Loucy (cell line): ENCODE measurements at regions not wholly inside any gene's neighbourhood (a gene's known extent, or its start where the extent isn't known, plus 50 kb on each side); places are given as distances from the start of the nearest gene placed in this dataset.

ENCODE experiments used
- H2AFZ ChIP-seq: fragments of 200-600 bp; sonication (generic); 2 replicates; pipeline ENCODE4 v1.6.0; 2016; ENCODE audit warnings: antibody characterized with exemption, mild to moderate bottlenecking, low read length, moderate library complexity
- H3F3A ChIP-seq: fragments of 200-600 bp; 2 replicates; pipeline ENCODE4 v1.6.0; 2016; ENCODE audit warnings: antibody characterized with exemption, low read depth, mild to moderate bottlenecking
- H3K27me3 ChIP-seq: fragments of 200-600 bp; sonication (generic); 2 replicates; pipeline ENCODE4 v1.6.1; 2014; ENCODE audit warnings: low read length, mild to moderate bottlenecking; ENCODE audit not compliant: insufficient read depth, poor library complexity, severe bottlenecking
- H3K36me3 ChIP-seq: fragments of 200-600 bp; sonication (generic); 2 replicates; pipeline ENCODE4 v1.6.1; 2016; ENCODE audit warnings: low read length; ENCODE audit not compliant: insufficient read depth
- H3K4me1 ChIP-seq: fragments of 200-600 bp; sonication (generic); 2 replicates; pipeline ENCODE4 v1.5.1; 2014; ENCODE audit warnings: low read length, mild to moderate bottlenecking; ENCODE audit not compliant: insufficient read depth, poor library complexity, severe bottlenecking
- H3K4me2 ChIP-seq: fragments of 200-600 bp; sonication (generic); 2 replicates; pipeline ENCODE4 v1.6.0; 2014; ENCODE audit warnings: antibody characterized with exemption, low read length, low read depth, mild to moderate bottlenecking; ENCODE audit not compliant: poor library complexity, severe bottlenecking
- H3K4me3 ChIP-seq: fragments of 200-600 bp; sonication (generic); 2 replicates; pipeline ENCODE4 v1.5.1; 2014; ENCODE audit warnings: low read length, mild to moderate bottlenecking, mixed read lengths; ENCODE audit not compliant: poor library complexity, severe bottlenecking
- H3K79me2 ChIP-seq: fragments of 200-600 bp; sonication (generic); 2 replicates; pipeline ENCODE4 v1.6.1; 2014; ENCODE audit warnings: low read length; ENCODE audit not compliant: insufficient read depth
- H3K9ac ChIP-seq: fragments of 200-600 bp; sonication (generic); 2 replicates; pipeline ENCODE4 v1.6.0; 2014; ENCODE audit warnings: mild to moderate bottlenecking, low read depth, low read length, moderate library complexity; ENCODE audit not compliant: poor library complexity, severe bottlenecking
- H3K9me2 ChIP-seq: fragments of 200-600 bp; sonication (generic); replicated peaks from 2 replicates; pipeline ENCODE4 v1.6.1; 2016; ENCODE audit warnings: low read depth, low read length, mixed read lengths
- H3K9me3 ChIP-seq: fragments of 200-600 bp; sonication (generic); 2 replicates; pipeline ENCODE4 v1.6.1; 2014; ENCODE audit warnings: mild to moderate bottlenecking, antibody characterized with exemption, low read length, low read depth; ENCODE audit not compliant: insufficient read depth
- H4K20me1 ChIP-seq: fragments of 200-600 bp; sonication (generic); 2 replicates; pipeline ENCODE4 v1.6.0; 2014; ENCODE audit warnings: antibody characterized with exemption, low read length, mild to moderate bottlenecking; ENCODE audit not compliant: insufficient read depth, poor library complexity, severe bottlenecking
- EZH2phosphoT487 ChIP-seq: fragments of 200-600 bp; IDR thresholded peaks from 2 replicates; pipeline ENCODE4 v1.6.1; 2018; ENCODE audit warnings: antibody characterized with exemption, mild to moderate bottlenecking, moderate library complexity, borderline replicate concordance
- TF ChIP-seq, protein P1 (sequence below): fragments of 200-600 bp; sonication (generic); conservative IDR thresholded peaks from 2 replicates; pipeline ENCODE4 v1.5.1; 2014; ENCODE audit warnings: mild to moderate bottlenecking, antibody characterized with exemption, low read length

DNA sequence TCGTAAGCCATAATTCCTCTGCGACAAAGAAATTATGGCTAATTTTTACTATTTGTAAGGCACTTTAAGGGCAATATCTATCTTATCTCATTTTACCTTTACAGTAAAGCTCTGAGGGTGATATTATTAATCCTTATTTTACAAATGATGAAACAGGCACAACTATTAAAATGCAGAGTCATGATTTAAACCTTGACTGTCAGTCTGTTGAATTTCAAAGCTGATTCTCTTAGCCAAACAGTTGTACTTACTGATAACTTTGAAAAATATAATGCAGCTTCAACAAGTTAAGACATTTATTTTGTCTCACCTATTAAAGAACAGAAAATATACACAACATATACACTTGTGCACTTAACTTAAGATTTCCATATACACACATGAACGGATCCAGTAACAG, 88.2 kb downstream of the SMPDL3A start:
- Histone ChIP-seq H3K9ac (no peak overlapping the region), H3K79me2 (no peaks in the 10 kb centered on the region), H3K9me2 (no peaks in the 10 kb centered on the region), H3K4me2 (no peak overlapping the region), H3F3A (no peaks in the 10 kb centered on the region), H3K9me3 (no peaks in the 10 kb centered on the region), H3K36me3 (no peaks in the 10 kb centered on the region), H3K4me3 (no peak overlapping the region), H3K27me3 (no peaks in the 10 kb centered on the region), H4K20me1 (no peaks in the 10 kb centered on the region), H2AFZ (no peak overlapping the region), H3K4me1 (peaks cover 22% of the 10 kb centered on the region)
- TF ChIP-seq, protein P1, sequence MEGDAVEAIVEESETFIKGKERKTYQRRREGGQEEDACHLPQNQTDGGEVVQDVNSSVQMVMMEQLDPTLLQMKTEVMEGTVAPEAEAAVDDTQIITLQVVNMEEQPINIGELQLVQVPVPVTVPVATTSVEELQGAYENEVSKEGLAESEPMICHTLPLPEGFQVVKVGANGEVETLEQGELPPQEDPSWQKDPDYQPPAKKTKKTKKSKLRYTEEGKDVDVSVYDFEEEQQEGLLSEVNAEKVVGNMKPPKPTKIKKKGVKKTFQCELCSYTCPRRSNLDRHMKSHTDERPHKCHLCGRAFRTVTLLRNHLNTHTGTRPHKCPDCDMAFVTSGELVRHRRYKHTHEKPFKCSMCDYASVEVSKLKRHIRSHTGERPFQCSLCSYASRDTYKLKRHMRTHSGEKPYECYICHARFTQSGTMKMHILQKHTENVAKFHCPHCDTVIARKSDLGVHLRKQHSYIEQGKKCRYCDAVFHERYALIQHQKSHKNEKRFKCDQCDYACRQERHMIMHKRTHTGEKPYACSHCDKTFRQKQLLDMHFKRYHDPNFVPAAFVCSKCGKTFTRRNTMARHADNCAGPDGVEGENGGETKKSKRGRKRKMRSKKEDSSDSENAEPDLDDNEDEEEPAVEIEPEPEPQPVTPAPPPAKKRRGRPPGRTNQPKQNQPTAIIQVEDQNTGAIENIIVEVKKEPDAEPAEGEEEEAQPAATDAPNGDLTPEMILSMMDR, result no peak
- no peak for TF ChIP-seq EZH2phosphoT487

DNA sequence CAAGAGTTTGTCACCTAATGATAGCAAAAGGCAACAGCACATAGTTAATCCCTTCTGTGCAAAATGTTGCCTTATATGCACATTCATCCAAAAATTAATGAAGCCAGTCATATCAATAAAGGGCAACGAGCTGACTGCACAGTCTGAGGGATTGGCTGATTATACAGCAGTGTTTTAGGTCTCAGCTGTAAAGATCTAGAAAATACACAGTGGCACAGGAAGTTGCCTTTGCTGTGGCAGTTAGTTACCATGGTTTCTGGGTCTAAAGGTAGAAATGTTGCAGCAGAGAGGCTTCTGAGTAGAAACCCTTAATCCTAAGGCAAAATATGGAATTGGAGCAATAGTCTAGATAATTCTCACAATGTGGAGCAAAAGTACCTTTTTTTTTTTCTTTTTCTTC, 89.7 kb downstream of the SMPDL3A start:
- H3K9ac ChIP-seq, result peak overlapping the region; percentile 32

DNA sequence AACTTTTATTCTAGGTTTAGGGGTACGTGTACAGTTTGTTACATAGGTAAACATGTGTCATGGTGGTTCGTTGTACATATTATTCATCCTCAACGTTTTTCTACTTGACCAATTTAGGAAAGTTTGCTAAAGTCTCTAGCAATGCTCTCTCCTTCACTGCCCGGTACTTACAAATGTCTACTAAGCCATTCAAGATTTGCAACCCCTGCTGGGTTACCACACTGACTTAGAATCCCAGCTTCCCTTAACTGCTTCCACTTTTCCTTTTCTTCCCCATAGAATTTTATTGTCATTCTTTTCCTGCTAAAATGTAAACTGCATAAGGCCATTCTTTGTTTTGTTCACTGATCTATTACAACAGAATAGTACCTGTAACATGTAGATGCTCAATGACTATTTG, 97.4 kb downstream of the SMPDL3A start:
- Histone ChIP-seq H3K27me3 (no peaks in the 10 kb centered on the region), H3K79me2 (no peaks in the 10 kb centered on the region), H3K4me1 (no peaks in the 10 kb centered on the region), H3K4me2 (no peak overlapping the region), H3K9me3 (no peaks in the 10 kb centered on the region), H3K9ac (no peak overlapping the region), H4K20me1 (no peaks in the 10 kb centered on the region), H3K9me2 (no peaks in the 10 kb centered on the region), H3K4me3 (no peak overlapping the region), H3F3A (no peaks in the 10 kb centered on the region), H3K36me3 (no peaks in the 10 kb centered on the region), H2AFZ (no peak overlapping the region)
- TF ChIP-seq, protein P1, result no peak
- no peak for TF ChIP-seq EZH2phosphoT487

More for the DNA sequence above, 89.7 kb downstream of the SMPDL3A start:
- H3K36me3 ChIP-seq, result no peaks in the 10 kb centered on the region
- H2AFZ ChIP-seq, result peak overlapping the region; percentile 68
- H3K79me2 ChIP-seq, result no peaks in the 10 kb centered on the region
- H4K20me1 ChIP-seq, result no peaks in the 10 kb centered on the region
- H3F3A ChIP-seq, result no peaks in the 10 kb centered on the region
- no peaks in the 10 kb centered on the region for H3K9me2 ChIP-seq
- no peak for TF ChIP-seq EZH2phosphoT487
- TF ChIP-seq, protein P1, result no peak
- H3K4me2 ChIP-seq, result peak overlapping the region; percentile 67
- no peaks in the 10 kb centered on the region for H3K27me3 ChIP-seq
- H3K9me3 ChIP-seq, result no peaks in the 10 kb centered on the region
- H3K4me3 ChIP-seq, result peak overlapping the region; percentile 23
- peaks cover 22% of the 10 kb centered on the region for H3K4me1 ChIP-seq
